ENCODE measurements at regions not wholly inside any gene's neighbourhood (a gene's known extent, or its start where the extent isn't known, plus 50 kb on each side); places are given as distances from the start of the nearest gene placed in this dataset.
A peak's percentile ranks its signal among the peaks of the same experiment; 100 is the strongest.
"Not testable (repeated sequence)": the region's sequence is repeated elsewhere in the genome, so short reads cannot be mapped to it uniquely, and the experiment has no call there.

GRCh38 chr11:27241311-27242122 is 121.5 kb downstream of the CCDC34 start:
- peak; percentile 97 for DNase-seq

- DNase-seq, result peak; percentile 71
Observed at GRCh38 chr11:27239305-27239942, 123.6 kb downstream of the CCDC34 start.

- DNase-seq, result peak; percentile 37
Observed at GRCh38 chr11:27238811-27239210, 124.2 kb downstream of the CCDC34 start.

- no peak for DNase-seq
Observed at GRCh38 chr11:27237643-27238042, 125.4 kb downstream of the CCDC34 start.

DNA sequence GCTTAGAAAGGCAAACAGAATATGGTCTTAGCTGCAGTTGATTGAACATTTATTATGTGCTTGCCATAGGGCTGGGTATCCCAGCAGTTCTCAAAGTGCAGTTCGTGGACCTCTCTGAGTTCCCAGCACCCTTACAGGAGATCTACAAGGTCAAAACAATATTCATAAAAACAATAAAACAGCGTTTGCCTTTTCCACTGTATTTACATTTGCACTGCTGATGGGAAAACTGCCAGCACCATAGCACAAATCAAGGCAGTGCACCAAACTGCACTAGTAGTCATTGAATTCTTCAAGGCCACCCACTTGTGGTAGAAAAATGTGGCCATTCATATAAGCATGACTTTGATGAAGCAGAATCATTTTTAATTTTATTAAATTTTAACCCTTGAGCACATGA is 128.1 kb downstream of the CCDC34 start:
- peak; percentile 54 for DNase-seq

DNA sequence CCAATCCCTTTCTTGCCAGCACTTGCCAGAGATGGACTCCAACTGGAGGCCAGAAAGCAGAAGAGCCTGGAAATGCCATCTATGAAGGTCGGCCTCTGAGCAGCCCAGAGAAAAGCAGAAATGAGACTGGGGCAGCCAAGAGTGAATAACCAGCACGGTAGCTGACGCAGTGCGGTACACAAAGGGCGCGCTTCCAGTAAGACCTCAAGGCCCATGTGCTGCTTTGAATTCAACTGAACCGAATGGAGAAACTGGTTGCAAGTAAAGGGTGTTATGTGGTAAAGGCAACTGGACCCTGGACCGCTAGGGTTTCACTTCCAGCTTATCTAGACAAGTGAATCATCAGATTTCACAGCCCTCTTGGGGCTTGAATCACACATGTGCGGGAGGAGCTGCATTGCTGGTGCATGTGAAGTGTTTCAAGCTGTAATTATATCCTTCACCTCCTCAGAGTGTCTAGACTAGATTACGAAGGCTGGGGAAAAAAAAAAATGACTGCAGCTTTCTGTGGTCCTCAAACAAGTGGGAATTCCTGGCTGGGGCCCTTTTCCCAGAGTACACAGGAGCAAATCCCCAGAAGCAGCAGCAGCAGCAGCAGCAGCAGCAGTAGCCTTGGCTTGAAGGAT is 128.9 kb downstream of the CCDC34 start:
- peak; percentile 100 for DNase-seq

DNA sequence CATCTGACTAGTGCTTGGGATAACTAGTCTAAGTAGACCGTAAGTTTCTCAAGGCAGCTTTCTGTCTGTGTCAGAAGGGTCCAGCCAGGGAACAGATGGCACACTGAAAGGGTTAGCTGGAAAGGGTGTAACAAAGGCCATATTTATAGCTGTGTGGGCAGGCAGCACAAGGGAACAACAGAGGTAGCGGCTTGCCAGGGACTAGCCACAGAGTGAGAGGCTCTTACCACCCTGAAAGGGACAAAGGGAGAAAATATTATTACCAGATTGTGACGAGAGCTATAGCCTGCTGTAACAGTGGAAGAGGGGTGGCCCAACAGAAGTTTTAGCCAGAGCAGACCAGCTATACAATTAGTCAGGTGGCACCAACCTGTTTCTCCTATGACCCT is 129.4 kb downstream of the CCDC34 start:
- DNase-seq, result no peak

GRCh38 chr11:27231530-27231929 is 131.5 kb downstream of the CCDC34 start:
- peak; percentile 39 for DNase-seq

GRCh38 chr11:27230192-27230572 is 132.8 kb downstream of the CCDC34 start:
- DNase-seq, result no peak

- peak; percentile 73 for DNase-seq
Observed at GRCh38 chr11:27229511-27230191, 133.4 kb downstream of the CCDC34 start.

DNA sequence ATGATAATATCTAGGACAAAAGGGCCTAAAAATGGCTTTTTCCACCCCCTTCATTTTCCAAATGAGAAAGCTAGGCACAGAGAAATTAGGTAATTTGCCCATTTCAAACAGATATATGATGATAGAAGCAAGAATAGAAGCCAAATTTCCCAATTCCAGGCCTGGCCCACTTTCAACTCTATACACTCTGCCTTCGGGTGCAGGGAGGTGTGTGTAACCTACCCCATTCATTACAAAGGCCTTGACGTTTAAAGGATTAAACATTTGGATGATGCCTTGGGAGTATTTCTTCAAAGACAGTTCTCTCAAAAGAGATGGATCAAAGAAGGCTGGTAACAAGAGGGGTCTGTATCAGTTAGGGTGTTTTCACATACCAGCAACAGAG is 134.1 kb downstream of the CCDC34 start:
- DNase-seq, result no peak

- no peak for DNase-seq
Observed at GRCh38 chr11:27228232-27228905, 134.6 kb downstream of the CCDC34 start.

- DNase-seq, result no peak
Observed at GRCh38 chr11:27227736-27228135, 135.3 kb downstream of the CCDC34 start.

DNA sequence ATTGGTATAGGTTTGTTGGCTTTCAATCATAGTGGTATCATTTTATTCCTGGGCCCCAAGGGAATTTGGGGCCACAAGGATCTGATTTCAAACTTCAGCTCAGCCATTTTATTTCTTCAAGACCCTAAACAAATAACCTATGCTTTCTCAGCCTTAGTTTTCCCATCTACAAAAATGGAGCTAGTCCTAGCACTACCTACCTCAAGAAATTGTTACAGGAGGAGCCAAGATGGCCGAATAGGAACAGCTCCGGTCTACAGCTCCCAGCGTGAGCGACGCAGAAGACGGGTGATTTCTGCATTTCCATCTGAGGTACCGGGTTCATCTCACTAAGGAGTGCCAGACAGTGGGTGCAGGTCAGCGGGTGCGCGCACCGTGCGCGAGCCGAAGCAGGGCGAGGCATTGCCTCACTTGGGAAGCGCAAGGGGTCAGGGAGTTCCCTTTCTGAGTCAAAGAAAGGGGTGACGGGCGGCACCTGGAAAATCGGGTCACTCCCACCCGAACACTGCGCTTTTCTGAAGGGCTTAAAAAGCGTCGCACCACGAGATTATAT is 143.5 kb downstream of the CCDC34 start:
- not testable (repeated sequence) for DNase-seq

DNA sequence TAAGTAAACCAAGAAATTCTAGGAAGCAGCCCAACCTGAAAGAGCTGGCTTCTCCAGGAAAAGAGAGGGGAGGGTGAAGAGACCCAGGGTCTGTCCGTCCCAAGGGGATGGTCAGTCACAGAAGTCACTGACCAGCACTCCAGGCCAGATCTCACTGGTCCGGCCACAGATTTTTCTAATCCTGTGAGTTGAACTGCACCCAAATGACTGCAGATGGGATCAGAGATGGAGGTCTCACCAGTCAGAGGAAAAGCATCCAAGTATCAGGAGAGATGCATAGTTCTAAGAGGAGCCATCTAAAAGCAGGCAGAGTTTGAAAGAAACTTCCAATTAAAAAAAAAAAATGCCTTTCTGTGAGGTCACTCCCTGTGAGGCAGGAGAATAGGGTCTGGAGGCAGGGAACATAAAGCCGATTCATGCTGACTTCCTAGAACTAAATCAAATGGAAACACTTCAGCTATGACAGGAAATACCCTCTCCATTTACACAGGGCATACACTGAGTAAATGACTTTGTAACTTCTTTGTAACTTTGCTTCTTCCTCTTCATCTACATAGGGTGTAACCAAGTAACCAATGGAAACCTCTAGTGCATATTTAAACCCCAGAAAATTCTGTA is 144.5 kb downstream of the CCDC34 start:
- DNase-seq, result peak; percentile 99

GRCh38 chr11:27217948-27218420 is 145.0 kb downstream of the CCDC34 start:
- peak; percentile 97 for DNase-seq

DNA sequence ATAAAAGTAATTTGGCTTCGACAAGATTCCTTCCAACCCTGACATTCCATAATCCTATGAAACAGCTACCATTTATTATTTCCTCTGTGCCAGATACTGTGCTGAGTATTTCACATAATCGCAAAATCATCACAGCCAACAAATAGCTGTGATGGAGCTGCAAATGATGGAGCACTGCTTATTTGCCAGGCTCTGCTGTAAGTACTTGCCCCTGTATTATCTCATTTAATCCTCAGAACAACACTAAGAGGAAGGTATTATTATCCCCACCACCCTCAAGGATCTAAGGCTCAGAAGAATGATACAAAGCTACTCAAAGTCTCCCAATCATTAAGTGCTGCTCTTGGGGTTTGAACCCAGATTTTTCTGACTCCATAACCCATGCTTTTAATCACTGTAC is 145.5 kb downstream of the CCDC34 start:
- no peak for DNase-seq

- peak; percentile 67 for DNase-seq
Observed at GRCh38 chr11:27216270-27217149, 146.5 kb downstream of the CCDC34 start.

DNA sequence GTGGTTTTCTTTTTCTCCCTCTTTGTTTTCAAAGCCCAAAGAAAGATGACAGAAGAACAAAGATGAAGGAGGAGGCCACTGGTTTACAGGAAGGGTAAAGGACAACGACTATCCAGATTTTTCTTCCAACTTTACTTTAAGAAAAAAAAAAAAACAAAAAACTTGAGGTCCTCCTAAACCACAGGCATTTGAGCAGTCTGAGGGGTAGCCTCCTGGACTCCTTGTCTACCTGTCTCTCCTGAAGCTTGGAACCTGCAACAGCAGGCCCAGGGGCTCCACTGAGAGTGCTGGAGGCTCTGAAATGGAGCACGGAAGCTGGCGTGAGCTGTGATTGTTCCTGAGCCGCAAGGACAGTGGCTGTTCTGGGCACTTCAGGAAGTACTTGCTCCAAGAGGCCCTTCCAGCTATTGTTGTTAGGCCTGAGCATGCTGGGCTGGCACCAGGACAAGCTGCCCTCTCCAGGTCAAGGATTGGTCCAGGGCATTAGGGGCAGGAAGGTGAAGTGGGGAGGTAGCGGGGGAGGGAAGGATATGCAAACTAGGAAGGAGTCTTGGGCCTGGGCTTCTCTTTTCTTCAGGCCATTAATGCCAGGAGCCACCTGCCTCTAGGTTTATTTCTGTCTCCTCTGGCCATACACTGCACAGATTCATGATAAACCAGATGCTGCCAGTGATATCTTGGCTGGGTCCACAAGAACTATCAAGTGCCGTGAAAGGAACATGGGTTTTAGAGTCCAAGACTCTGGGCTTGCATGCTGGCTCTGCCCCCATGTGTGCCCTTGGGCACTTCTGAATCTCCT is 147.3 kb downstream of the CCDC34 start:
- DNase-seq, result no peak

DNA sequence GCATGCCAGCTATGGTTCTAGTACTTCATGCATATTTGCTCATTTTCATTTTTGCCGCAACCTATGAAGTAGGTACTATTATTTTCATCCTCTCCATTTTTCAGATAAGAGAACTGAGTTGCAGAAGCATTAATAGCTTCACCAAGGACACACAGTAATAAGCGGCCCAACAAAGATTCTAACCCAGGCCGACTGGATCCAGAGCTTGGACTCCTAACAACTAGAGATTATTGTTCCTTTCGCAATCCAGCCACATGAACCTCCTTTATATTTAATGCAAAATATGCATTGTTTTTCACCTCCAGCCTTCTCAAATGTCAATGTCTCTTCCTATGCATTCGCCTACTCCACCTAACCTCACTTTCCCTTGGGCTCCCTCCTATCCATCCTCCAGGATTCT is 148.3 kb downstream of the CCDC34 start:
- no peak for DNase-seq

Data from fibroblast of skin of right biceps (primary cell).